T-helper 17 cell (primary cell): ENCODE measurements at regions not wholly inside any gene's neighbourhood (a gene's known extent, or its start where the extent isn't known, plus 50 kb on each side); places are given as distances from the start of the nearest gene placed in this dataset.

Source experiments
- ATAC-seq: fragments of 150-1000 bp; cut with Tn5 transposase; 2 replicates; pipeline ENCODE4 v1.10.0; 2021; ENCODE audit warnings: mild to moderate bottlenecking, moderate library complexity
- DNase-seq, 3 donors: peaks; one replicate each; pipeline versions ENCODE4 v3.0.0 to v3.0.0-alpha.2; 2020 to 2021
- H3K9me3 ChIP-seq: one replicate; pipeline ENCODE4 v1.7.0; 2013; ENCODE audit warnings: low read length, mild to moderate bottlenecking; ENCODE audit not compliant: control insufficient read depth, poor library complexity, severe bottlenecking
- H3K27ac Mint-ChIP-seq: one replicate; pipeline ENCODE4 v1.8.0; 2022; ENCODE audit warnings: mild to moderate bottlenecking, moderate library complexity, mixed read lengths
- H3K27me3 Mint-ChIP-seq: one replicate; pipeline ENCODE4 v1.8.0; 2022; ENCODE audit warnings: mixed read lengths
- H3K36me3 Mint-ChIP-seq: one replicate; pipeline ENCODE4 v1.8.0; 2022; ENCODE audit warnings: low read depth, mixed read lengths
- H3K4me1 Mint-ChIP-seq: one replicate; pipeline ENCODE4 v1.8.0; 2022; ENCODE audit warnings: mild to moderate bottlenecking, mixed read lengths
- H3K4me3 Mint-ChIP-seq: one replicate; pipeline ENCODE4 v1.8.0; 2022; ENCODE audit warnings: mild to moderate bottlenecking, moderate library complexity, mixed read lengths

GRCh38 chr9:28714188-28714587, 1140.9 kb upstream of the C9orf72 start:
- no peaks in the 10 kb centered on the region for H3K36me3 Mint-ChIP-seq
- no peak overlapping the region for H3K4me3 Mint-ChIP-seq
- ATAC-seq, result no peak
- no peaks in the 10 kb centered on the region for H3K4me1 Mint-ChIP-seq
- DNase-seq, result no peak
- H3K27me3 Mint-ChIP-seq, result no peaks in the 10 kb centered on the region
- no peak overlapping the region for H3K27ac Mint-ChIP-seq
- no peaks in the 10 kb centered on the region for H3K9me3 ChIP-seq

GRCh38 chr9:28718226-28718625, 1144.9 kb upstream of the C9orf72 start:
- H3K4me3 Mint-ChIP-seq, result no peak overlapping the region
- H3K27ac Mint-ChIP-seq, result no peak overlapping the region
- H3K36me3 Mint-ChIP-seq, result no peaks in the 10 kb centered on the region
- no peaks in the 10 kb centered on the region for H3K4me1 Mint-ChIP-seq
- DNase-seq, result no peak
- no peaks in the 10 kb centered on the region for H3K9me3 ChIP-seq
- H3K27me3 Mint-ChIP-seq, result no peaks in the 10 kb centered on the region
- ATAC-seq, result no peak

GRCh38 chr9:28720746-28721145, 1147.5 kb upstream of the C9orf72 start:
- Mint-ChIP-seq H3K27ac (no peak overlapping the region), H3K36me3 (no peaks in the 10 kb centered on the region), H3K27me3 (no peaks in the 10 kb centered on the region), H3K4me3 (no peak overlapping the region), H3K4me1 (no peaks in the 10 kb centered on the region)
- ATAC-seq (no peak), DNase-seq (no peak)
- no peaks in the 10 kb centered on the region for H3K9me3 ChIP-seq

GRCh38 chr9:28730111-28730510, 1156.8 kb upstream of the C9orf72 start:
- H3K4me3 Mint-ChIP-seq, result no peak overlapping the region
- H3K27ac Mint-ChIP-seq, result no peak overlapping the region
- ATAC-seq, result no peak
- H3K27me3 Mint-ChIP-seq, result no peaks in the 10 kb centered on the region
- H3K36me3 Mint-ChIP-seq, result no peaks in the 10 kb centered on the region
- no peak for DNase-seq
- no peaks in the 10 kb centered on the region for H3K4me1 Mint-ChIP-seq
- no peaks in the 10 kb centered on the region for H3K9me3 ChIP-seq

- Mint-ChIP-seq H3K27me3 (no peaks in the 10 kb centered on the region), H3K27ac (no peak overlapping the region), H3K4me3 (no peak overlapping the region), H3K36me3 (no peaks in the 10 kb centered on the region), H3K4me1 (no peaks in the 10 kb centered on the region)
- DNase-seq (no peak), ATAC-seq (no peak)
- no peaks in the 10 kb centered on the region for H3K9me3 ChIP-seq
Measured at GRCh38 chr9:28735738-28736342, 1162.6 kb upstream of the C9orf72 start.

- ATAC-seq, result no peak
- no peaks in the 10 kb centered on the region for H3K4me1 Mint-ChIP-seq
- H3K27me3 Mint-ChIP-seq, result no peaks in the 10 kb centered on the region
- H3K4me3 Mint-ChIP-seq, result no peak overlapping the region
- H3K9me3 ChIP-seq, result no peaks in the 10 kb centered on the region
- no peak overlapping the region for H3K27ac Mint-ChIP-seq
- H3K36me3 Mint-ChIP-seq, result peaks cover 2% of the 10 kb centered on the region
- no peak for DNase-seq
Measured at GRCh38 chr9:28741459-28741858, 1168.2 kb upstream of the C9orf72 start.

- H3K9me3 ChIP-seq, result no peaks in the 10 kb centered on the region
- H3K4me1 Mint-ChIP-seq, result no peaks in the 10 kb centered on the region
- H3K27me3 Mint-ChIP-seq, result no peaks in the 10 kb centered on the region
- DNase-seq (no peak), ATAC-seq (no peak)
- peaks cover 2% of the 10 kb centered on the region for H3K36me3 Mint-ChIP-seq
- no peak overlapping the region for H3K27ac Mint-ChIP-seq
- H3K4me3 Mint-ChIP-seq, result no peak overlapping the region
Measured at GRCh38 chr9:28747351-28747985, 1174.2 kb upstream of the C9orf72 start.

GRCh38 chr9:28750136-28750535, 1176.9 kb upstream of the C9orf72 start:
- Mint-ChIP-seq H3K4me3 (no peak overlapping the region), H3K27me3 (no peaks in the 10 kb centered on the region), H3K36me3 (no peaks in the 10 kb centered on the region), H3K27ac (no peak overlapping the region), H3K4me1 (no peaks in the 10 kb centered on the region)
- H3K9me3 ChIP-seq, result no peaks in the 10 kb centered on the region
- ATAC-seq (no peak), DNase-seq (no peak)

GRCh38 chr9:28758341-28758740, 1185.1 kb upstream of the C9orf72 start:
- H3K9me3 ChIP-seq, result no peaks in the 10 kb centered on the region
- H3K27ac Mint-ChIP-seq, result no peak overlapping the region
- no peak overlapping the region for H3K4me3 Mint-ChIP-seq
- no peak for ATAC-seq
- no peak for DNase-seq
- no peaks in the 10 kb centered on the region for H3K27me3 Mint-ChIP-seq
- no peaks in the 10 kb centered on the region for H3K36me3 Mint-ChIP-seq
- H3K4me1 Mint-ChIP-seq, result no peaks in the 10 kb centered on the region

GRCh38 chr9:28758971-28759370, 1185.7 kb upstream of the C9orf72 start:
- H3K4me1 Mint-ChIP-seq, result no peaks in the 10 kb centered on the region
- H3K27me3 Mint-ChIP-seq, result no peaks in the 10 kb centered on the region
- DNase-seq (no peak), ATAC-seq (no peak)
- no peaks in the 10 kb centered on the region for H3K9me3 ChIP-seq
- H3K36me3 Mint-ChIP-seq, result no peaks in the 10 kb centered on the region
- no peak overlapping the region for H3K27ac Mint-ChIP-seq
- no peak overlapping the region for H3K4me3 Mint-ChIP-seq

GRCh38 chr9:28762167-28762566, 1188.9 kb upstream of the C9orf72 start:
- Mint-ChIP-seq H3K4me3 (no peak overlapping the region), H3K27ac (no peak overlapping the region), H3K36me3 (no peaks in the 10 kb centered on the region), H3K27me3 (no peaks in the 10 kb centered on the region), H3K4me1 (no peaks in the 10 kb centered on the region)
- DNase-seq, result no peak
- no peak for ATAC-seq
- H3K9me3 ChIP-seq, result no peaks in the 10 kb centered on the region

- Mint-ChIP-seq H3K27ac (no peak overlapping the region), H3K4me1 (no peaks in the 10 kb centered on the region), H3K4me3 (no peak overlapping the region), H3K36me3 (no peaks in the 10 kb centered on the region), H3K27me3 (no peaks in the 10 kb centered on the region)
- H3K9me3 ChIP-seq, result no peaks in the 10 kb centered on the region
- ATAC-seq, result no peak
- DNase-seq, result no peak
Measured at GRCh38 chr9:28764532-28764931, 1191.3 kb upstream of the C9orf72 start.

GRCh38 chr9:28770226-28770625, 1196.9 kb upstream of the C9orf72 start:
- ATAC-seq (no peak), DNase-seq (no peak)
- no peaks in the 10 kb centered on the region for H3K9me3 ChIP-seq
- H3K4me1 Mint-ChIP-seq, result no peaks in the 10 kb centered on the region
- no peaks in the 10 kb centered on the region for H3K36me3 Mint-ChIP-seq
- H3K27me3 Mint-ChIP-seq, result no peaks in the 10 kb centered on the region
- H3K4me3 Mint-ChIP-seq, result no peak overlapping the region
- H3K27ac Mint-ChIP-seq, result no peak overlapping the region

GRCh38 chr9:28770827-28771226, 1197.5 kb upstream of the C9orf72 start:
- Mint-ChIP-seq H3K27ac (no peak overlapping the region), H3K36me3 (no peaks in the 10 kb centered on the region), H3K4me1 (no peaks in the 10 kb centered on the region), H3K4me3 (no peak overlapping the region), H3K27me3 (no peaks in the 10 kb centered on the region)
- no peaks in the 10 kb centered on the region for H3K9me3 ChIP-seq
- ATAC-seq (no peak), DNase-seq (no peak)
